K562 (cell line): ENCODE measurements at regions not wholly inside any gene's neighbourhood (a gene's known extent, or its start where the extent isn't known, plus 50 kb on each side); places are given as distances from the start of the nearest gene placed in this dataset.

Experiments
- ADNP ChIP-seq: fragments of 200-800 bp; sonication (Bioruptor generic); IDR thresholded peaks from 2 replicates; pipeline ENCODE4 v1.6.1; 2016; ENCODE audit warnings: missing genetic modification characterization, missing compliant biosample characterization
- CUX1 ChIP-seq: fragments of 200-800 bp; sonication (Bioruptor generic); IDR thresholded peaks from 2 replicates; pipeline ENCODE4 v1.6.1; 2016; ENCODE audit warnings: missing genetic modification characterization, missing compliant biosample characterization
- TBP ChIP-seq: optimal IDR thresholded peaks from 2 replicates; pipeline ENCODE3; 2011; ENCODE audit warnings: low read depth, low read length, improper control_type of control experiment
- TEAD4 ChIP-seq, 2 experiments: sonication (generic) in 1 of 2; formaldehyde crosslinking in 1 of 2; IDR thresholded peaks; 2 replicates each; pipeline versions ENCODE4 v1.6.1 to v1.8.0; 2012 to 2022; ENCODE audit warnings: borderline replicate concordance in 1 of 2, inconsistent platforms in 1 of 2, low read length in 1 of 2, mild to moderate bottlenecking in 1 of 2, missing genetic modification reagents in 1 of 2
- ZFP91 ChIP-seq: sonication (generic); formaldehyde crosslinking; IDR thresholded peaks from 2 replicates; pipeline ENCODE4 v1.8.0; 2022; ENCODE audit warnings: mild to moderate bottlenecking, missing genetic modification reagents
- ZNF24 ChIP-seq: fragments of 450-650 bp; IDR thresholded peaks from 2 replicates; pipeline ENCODE4 v1.6.1; 2016
- ZNF507 ChIP-seq: conservative IDR thresholded peaks from 2 replicates; pipeline ENCODE4 v1.6.1; 2017; ENCODE audit warnings: missing genetic modification characterization, missing compliant biosample characterization
- ZNF668 ChIP-seq: fragments of 250-450 bp; sonication (Bioruptor Pico); IDR thresholded peaks from 2 replicates; pipeline ENCODE4 v1.8.0; 2022; ENCODE audit warnings: mild to moderate bottlenecking, inconsistent platforms
- TF ChIP-seq, protein P1 (sequence below): sonication (generic); formaldehyde crosslinking; IDR thresholded peaks from 2 replicates; pipeline ENCODE4 v1.8.0; 2022; ENCODE audit warnings: mild to moderate bottlenecking, missing genetic modification reagents

DNA sequence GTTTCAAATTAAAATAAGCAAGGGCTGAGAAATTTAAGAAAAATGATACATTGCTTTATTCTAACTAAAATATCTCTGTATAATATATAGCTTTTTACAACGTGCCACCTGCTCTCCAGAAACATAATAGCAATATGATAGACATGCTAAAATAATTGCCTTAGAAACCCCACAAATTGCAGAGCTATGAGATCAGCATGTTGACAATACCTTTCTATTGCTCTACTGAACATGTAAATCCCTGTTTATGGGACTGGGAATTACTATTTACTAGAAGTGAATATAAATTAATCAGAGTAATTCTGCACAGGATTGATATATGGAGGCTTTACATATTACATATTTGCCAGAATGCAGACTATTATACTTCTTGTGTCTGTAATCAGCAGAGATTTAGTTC lies 1831.1 kb upstream of the IGFBP7 start (continued):
- TF ChIP-seq CUX1 (CRISPR knock-in tag) (no peak), ZFP91 (CRISPR knock-in tag) (no peak), ZNF507 (tag) (no peak), TBP (no peak), TEAD4 (IDR thresholded peaks at IDR 0.05; ENCODE audit: low read length) (no peak), TEAD4 (CRISPR knock-in tag; IDR thresholded peaks at IDR 0.05; ENCODE audit: borderline replicate concordance) (no peak), ZNF668 (CRISPR knock-in tag) (no peak), ADNP (tag) (no peak), ZNF24 (no peak)
- TF ChIP-seq, protein P1, sequence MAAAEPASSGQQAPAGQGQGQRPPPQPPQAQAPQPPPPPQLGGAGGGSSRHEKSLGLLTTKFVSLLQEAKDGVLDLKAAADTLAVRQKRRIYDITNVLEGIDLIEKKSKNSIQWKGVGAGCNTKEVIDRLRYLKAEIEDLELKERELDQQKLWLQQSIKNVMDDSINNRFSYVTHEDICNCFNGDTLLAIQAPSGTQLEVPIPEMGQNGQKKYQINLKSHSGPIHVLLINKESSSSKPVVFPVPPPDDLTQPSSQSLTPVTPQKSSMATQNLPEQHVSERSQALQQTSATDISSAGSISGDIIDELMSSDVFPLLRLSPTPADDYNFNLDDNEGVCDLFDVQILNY: no peak
